ENCODE measurements at regions not wholly inside any gene's neighbourhood (a gene's known extent, or its start where the extent isn't known, plus 50 kb on each side); places are given as distances from the start of the nearest gene placed in this dataset.
A peak's percentile ranks its signal among the peaks of the same experiment; 100 is the strongest.

DNA sequence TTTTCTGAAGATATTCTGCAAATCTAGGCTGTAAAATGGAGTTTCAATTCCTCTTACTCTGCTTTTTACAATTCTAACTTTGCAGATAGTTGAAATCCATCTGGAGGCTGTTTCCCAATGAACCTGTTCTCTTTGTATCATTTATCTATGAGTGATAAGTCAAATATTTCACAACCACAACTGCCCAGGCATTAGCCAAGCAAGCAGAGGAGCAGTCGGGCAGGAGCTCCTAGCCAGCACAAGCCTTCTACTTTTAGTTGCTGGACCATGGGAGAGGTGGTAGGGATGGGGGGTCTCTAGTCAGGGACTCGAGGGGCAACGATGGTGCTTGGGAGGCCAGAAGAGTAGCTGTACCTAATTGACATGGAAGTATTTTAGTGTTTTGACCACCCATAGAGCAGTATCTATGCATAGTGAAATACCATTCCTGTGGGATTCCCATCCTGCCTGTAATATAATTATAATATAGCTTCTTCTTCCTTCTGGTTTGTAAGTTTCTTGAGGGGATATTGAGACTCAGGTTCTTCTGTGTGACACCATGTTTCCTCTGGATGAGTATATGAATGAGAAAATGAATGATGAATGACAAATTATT is 353.5 kb upstream of the IL12A start:
- no peak overlapping the region for H3K27ac Mint-ChIP-seq

GRCh38 chr3:159637883-159638542 is 350.6 kb upstream of the IL12A start:
- H3K27ac Mint-ChIP-seq, result no peak overlapping the region
- no peaks in the 10 kb centered on the region for H3K27me3 Mint-ChIP-seq (ENCODE audit: insufficient read depth)
- peaks cover 4% of the 10 kb centered on the region; the same call in 1 of the 2 replicates for H3K36me3 Mint-ChIP-seq (ENCODE audit: low read depth)
- H3K4me3 Mint-ChIP-seq, result peak overlapping the region; percentile 59; the same call in 1 of the 2 replicates
- DNase-seq, result peak; percentile 47
- H3K9me3 Mint-ChIP-seq, result no peaks in the 10 kb centered on the region
- H3K4me1 Mint-ChIP-seq (ENCODE audit: low read depth), result peaks cover 51% of the 10 kb centered on the region
- TF ChIP-seq, protein P1, sequence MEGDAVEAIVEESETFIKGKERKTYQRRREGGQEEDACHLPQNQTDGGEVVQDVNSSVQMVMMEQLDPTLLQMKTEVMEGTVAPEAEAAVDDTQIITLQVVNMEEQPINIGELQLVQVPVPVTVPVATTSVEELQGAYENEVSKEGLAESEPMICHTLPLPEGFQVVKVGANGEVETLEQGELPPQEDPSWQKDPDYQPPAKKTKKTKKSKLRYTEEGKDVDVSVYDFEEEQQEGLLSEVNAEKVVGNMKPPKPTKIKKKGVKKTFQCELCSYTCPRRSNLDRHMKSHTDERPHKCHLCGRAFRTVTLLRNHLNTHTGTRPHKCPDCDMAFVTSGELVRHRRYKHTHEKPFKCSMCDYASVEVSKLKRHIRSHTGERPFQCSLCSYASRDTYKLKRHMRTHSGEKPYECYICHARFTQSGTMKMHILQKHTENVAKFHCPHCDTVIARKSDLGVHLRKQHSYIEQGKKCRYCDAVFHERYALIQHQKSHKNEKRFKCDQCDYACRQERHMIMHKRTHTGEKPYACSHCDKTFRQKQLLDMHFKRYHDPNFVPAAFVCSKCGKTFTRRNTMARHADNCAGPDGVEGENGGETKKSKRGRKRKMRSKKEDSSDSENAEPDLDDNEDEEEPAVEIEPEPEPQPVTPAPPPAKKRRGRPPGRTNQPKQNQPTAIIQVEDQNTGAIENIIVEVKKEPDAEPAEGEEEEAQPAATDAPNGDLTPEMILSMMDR (IDR thresholded peaks at IDR 0.05), result no peak

More for the DNA sequence above, 353.5 kb upstream of the IL12A start:
- DNase-seq, result peak; percentile 35
- peaks cover 65% of the 10 kb centered on the region for H3K4me1 Mint-ChIP-seq (ENCODE audit: low read depth)
- H3K36me3 Mint-ChIP-seq (ENCODE audit: low read depth), result peaks cover 4% of the 10 kb centered on the region
- H3K4me3 Mint-ChIP-seq, result peak overlapping the region; percentile 18; the same call in 1 of the 2 replicates
- H3K9me3 Mint-ChIP-seq, result peaks cover 3% of the 10 kb centered on the region; the same call in 1 of the 2 replicates
- TF ChIP-seq, protein P1 (IDR thresholded peaks at IDR 0.05), result no peak
- H3K27me3 Mint-ChIP-seq (ENCODE audit: insufficient read depth), result no peaks in the 10 kb centered on the region

DNA sequence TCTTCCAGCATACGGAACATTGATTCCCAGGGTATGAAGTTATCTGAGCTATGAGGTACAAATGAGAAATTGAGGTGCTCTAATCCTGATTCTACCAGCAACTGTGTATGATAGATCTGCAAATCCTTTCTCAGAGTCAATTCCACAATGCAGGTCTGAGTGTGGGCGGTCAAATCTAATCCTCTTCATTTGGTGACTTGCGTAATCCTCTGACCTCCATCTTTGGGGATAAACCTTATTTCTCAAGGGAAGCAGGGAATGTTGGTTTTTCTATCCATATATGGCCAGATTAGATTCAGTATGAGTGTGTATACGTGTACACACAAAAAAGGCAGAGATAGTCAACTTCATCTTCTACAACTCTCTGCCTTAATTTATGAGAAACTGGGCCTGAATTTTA is 348.4 kb upstream of the IL12A start:
- no peak for DNase-seq
- Mint-ChIP-seq H3K27me3 (ENCODE audit: insufficient read depth) (no peaks in the 10 kb centered on the region), H3K4me1 (ENCODE audit: low read depth) (peaks cover 30% of the 10 kb centered on the region), H3K27ac (no peak overlapping the region), H3K36me3 (ENCODE audit: low read depth) (peaks cover 4% of the 10 kb centered on the region; the same call in 1 of the 2 replicates), H3K9me3 (no peaks in the 10 kb centered on the region), H3K4me3 (no peak overlapping the region)
- TF ChIP-seq, protein P1 (IDR thresholded peaks at IDR 0.05), result no peak

DNA sequence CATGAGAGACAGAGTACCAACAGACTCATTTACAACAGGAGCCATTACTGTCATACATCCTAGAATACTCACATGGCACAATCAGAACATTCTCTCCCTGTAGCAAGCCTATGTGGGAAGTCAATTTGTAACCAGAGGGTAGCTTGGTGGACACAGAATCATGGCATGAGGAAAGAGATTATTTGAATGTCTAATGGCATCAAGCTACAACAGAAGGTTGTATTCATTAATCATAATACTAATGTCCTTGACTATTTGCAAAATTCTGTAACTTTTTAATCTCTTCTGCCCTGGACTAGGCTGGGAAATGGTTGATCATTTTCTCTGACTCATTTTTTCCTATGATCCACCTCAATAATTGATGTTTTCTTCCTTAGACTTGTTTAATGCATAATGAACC is 345.2 kb upstream of the IL12A start:
- Mint-ChIP-seq H3K36me3 (ENCODE audit: low read depth) (peaks cover 4% of the 10 kb centered on the region; the same call in 1 of the 2 replicates), H3K4me1 (ENCODE audit: low read depth) (peaks cover 16% of the 10 kb centered on the region), H3K4me3 (no peak overlapping the region), H3K9me3 (no peaks in the 10 kb centered on the region), H3K27ac (no peak overlapping the region), H3K27me3 (ENCODE audit: insufficient read depth) (no peaks in the 10 kb centered on the region)
- TF ChIP-seq, protein P1 (IDR thresholded peaks at IDR 0.05), result no peak
- no peak for DNase-seq

GRCh38 chr3:159645874-159646273 is 342.8 kb upstream of the IL12A start:
- H3K36me3 Mint-ChIP-seq (ENCODE audit: low read depth), result no peaks in the 10 kb centered on the region
- no peak for DNase-seq
- H3K27me3 Mint-ChIP-seq (ENCODE audit: insufficient read depth), result no peaks in the 10 kb centered on the region
- TF ChIP-seq, protein P1 (IDR thresholded peaks at IDR 0.05), result no peak
- peaks cover 21% of the 10 kb centered on the region for H3K4me1 Mint-ChIP-seq (ENCODE audit: low read depth)
- no peak overlapping the region for H3K4me3 Mint-ChIP-seq
- H3K9me3 Mint-ChIP-seq, result no peaks in the 10 kb centered on the region
- H3K27ac Mint-ChIP-seq, result no peak overlapping the region

Data from HFFc6 (cell line).